SK-N-SH (cell line): ENCODE measurements at regions not wholly inside any gene's neighbourhood (a gene's known extent, or its start where the extent isn't known, plus 50 kb on each side); places are given as distances from the start of the nearest gene placed in this dataset.

Source experiments
- CTCF ChIA-PET: fragments of 300-600, 350-600 bp; formaldehyde crosslinking; extraction: SDS; loops from one replicate; lab custom pipeline; 2021; lab: Yijun Ruan, JAX
- POLR2A ChIA-PET: fragments of 350-600 bp; sonication (Branson Sonifier 250); formaldehyde crosslinking; extraction: SDS; loops from one replicate; lab custom pipeline; 2020; ENCODE audit warnings: antibody characterized with exemption, inconsistent platforms; lab: Yijun Ruan, JAX
- DNase-seq: peaks from one replicate; pipeline ENCODE4 v3.0.0; 2012
- H2AFZ ChIP-seq: fragments of 200-600 bp; sonication (generic); 2 replicates; pipeline ENCODE4 v1.8.1; 2016; ENCODE audit warnings: antibody characterized with exemption, mild to moderate bottlenecking, low read depth
- H3F3A ChIP-seq: fragments of 200-600 bp; sonication (generic); replicated peaks from 2 replicates; pipeline ENCODE3; 2016; ENCODE audit warnings: antibody characterized with exemption, mild to moderate bottlenecking; ENCODE audit not compliant: insufficient read depth
- H3K27ac ChIP-seq, 2 experiments: fragments of 200-500 bp in 1 of 2; fragments of 200-600 bp in 1 of 2; sonication (Bioruptor generic) in 1 of 2; sonication (generic), shearing (Covaris generic) in 1 of 2; 2 replicates each; pipeline versions ENCODE4 v1.5.1 to v1.6.1; 2014 to 2016; ENCODE audit warnings: low read depth in 2 of 2, inconsistent platforms in 1 of 2, low read length in 1 of 2, mild to moderate bottlenecking in 1 of 2, mixed read lengths in 1 of 2
- H3K27me3 ChIP-seq: fragments of 200-600 bp; sonication (generic), shearing (Covaris generic); 2 replicates; pipeline ENCODE4 v1.6.1; 2016; ENCODE audit warnings: mixed run types; ENCODE audit not compliant: insufficient read depth
- H3K36me3 ChIP-seq, 2 experiments: fragments of 200-500 bp in 1 of 2; fragments of 200-600 bp in 1 of 2; sonication (Bioruptor generic) in 1 of 2; sonication (generic) in 1 of 2; replicated peaks in 1 of 2; 2 replicates each; pipeline versions ENCODE3 to v1.5.1; 2014 to 2016; ENCODE audit warnings: low read length in 1 of 2, mild to moderate bottlenecking in 1 of 2; ENCODE audit not compliant: insufficient read depth in 2 of 2, control insufficient read depth in 1 of 2
- H3K4me1 ChIP-seq, 2 experiments: fragments of 200-500 bp in 1 of 2; fragments of 200-600 bp in 1 of 2; sonication (Bioruptor generic) in 1 of 2; sonication (generic), shearing (Covaris generic) in 1 of 2; 2 replicates each; pipeline versions ENCODE4 v1.5.1 to v1.6.1; 2014 to 2016; ENCODE audit warnings: low read depth in 1 of 2, low read length in 1 of 2, mixed run types in 1 of 2; ENCODE audit not compliant: insufficient read depth in 2 of 2, control insufficient read depth in 1 of 2
- H3K4me2 ChIP-seq: fragments of 200-600 bp; sonication (generic), shearing (Covaris generic); 2 replicates; pipeline ENCODE4 v1.6.1; 2017; ENCODE audit warnings: mixed run types
- H3K4me3 ChIP-seq, 2 experiments: fragments of 200-500 bp in 1 of 2; fragments of 200-600 bp in 1 of 2; sonication (Bioruptor generic) in 1 of 2; sonication (generic), shearing (Covaris generic) in 1 of 2; 2 replicates each; pipeline versions ENCODE4 v1.5.1 to v1.8.1; 2014 to 2016; ENCODE audit warnings: low read depth in 2 of 2, inconsistent platforms in 1 of 2, low read length in 1 of 2, mild to moderate bottlenecking in 1 of 2, mixed read lengths in 1 of 2, moderate library complexity in 1 of 2
- H3K79me2 ChIP-seq: fragments of 200-600 bp; sonication (generic); 2 replicates; pipeline ENCODE4 v1.8.1; 2017; ENCODE audit warnings: mild to moderate bottlenecking; ENCODE audit not compliant: insufficient read depth
- H3K9ac ChIP-seq: fragments of 200-600 bp; sonication (generic); 2 replicates; pipeline ENCODE4 v1.6.1; 2017; ENCODE audit warnings: mixed run types
- H3K9me2 ChIP-seq: fragments of 200-600 bp; sonication (generic); 2 replicates; pipeline ENCODE4 v1.6.1; 2017; ENCODE audit warnings: mixed run types
- H3K9me3 ChIP-seq: fragments of 200-600 bp; sonication (generic); 2 replicates; pipeline ENCODE4 v1.6.1; 2017; ENCODE audit warnings: mixed run types, mild to moderate bottlenecking, moderate library complexity
- H4K20me1 ChIP-seq: fragments of 200-600 bp; sonication (generic); 2 replicates; pipeline ENCODE4 v1.6.1; 2017; ENCODE audit warnings: mild to moderate bottlenecking, mixed run types; ENCODE audit not compliant: insufficient read depth
- CHD2 ChIP-seq: fragments of 150-350 bp; IDR thresholded peaks from 2 replicates; pipeline ENCODE4 v1.6.1; 2018; ENCODE audit warnings: low read length; ENCODE audit not compliant: partially characterized antibody
- ELF1 ChIP-seq: IDR thresholded peaks from 2 replicates; pipeline ENCODE4 v1.4.0; 2012
- FOXM1 ChIP-seq: IDR thresholded peaks from 2 replicates; pipeline ENCODE4 v1.4.0; 2012; ENCODE audit warnings: low read depth, mild to moderate bottlenecking
- GATA2 ChIP-seq: sonication (generic); formaldehyde crosslinking; IDR thresholded peaks from 2 replicates; pipeline ENCODE4 v1.5.0; 2020; ENCODE audit warnings: mild to moderate bottlenecking, missing genetic modification reagents
- NFIC ChIP-seq: IDR thresholded peaks from 2 replicates; pipeline ENCODE4 v1.4.0; 2012; ENCODE audit warnings: borderline replicate concordance
- NRF1 ChIP-seq: IDR thresholded peaks from 2 replicates; pipeline ENCODE4 v1.6.1; 2012; ENCODE audit warnings: low read depth, mild to moderate bottlenecking, low read length
- RAD21 ChIP-seq: IDR thresholded peaks from 2 replicates; pipeline ENCODE4 v1.6.1; 2012; ENCODE audit warnings: mild to moderate bottlenecking, low read length
- RCOR1 ChIP-seq: fragments of 150-350 bp; IDR thresholded peaks from 2 replicates; pipeline ENCODE4 v1.6.1; 2017; ENCODE audit warnings: antibody characterized with exemption, low read length
- SIN3A ChIP-seq: IDR thresholded peaks from 2 replicates; pipeline ENCODE4 v1.6.1; 2012; ENCODE audit warnings: low read depth, mild to moderate bottlenecking, low read length, moderate library complexity, borderline replicate concordance
- TCF12 ChIP-seq: IDR thresholded peaks from 2 replicates; pipeline ENCODE4 v1.4.0; 2012
- YY1 ChIP-seq: IDR thresholded peaks from 2 replicates; pipeline ENCODE4 v1.4.0; 2012; ENCODE audit warnings: low read depth, mild to moderate bottlenecking
- WGBS: methylation state at CpG from one replicate; pipeline ENCODE4 v1.1.6; 2017; ENCODE audit warnings: low lambda C conversion rate; 5-methylcytosine and 5-hydroxymethylcytosine counted together
- TF ChIP-seq, protein P1 (sequence below): IDR thresholded peaks from 2 replicates; pipeline ENCODE4; 2012
- TF ChIP-seq, protein P2 (sequence below): fragments of 150-350 bp; IDR thresholded peaks from 2 replicates; pipeline ENCODE4 v1.6.1; 2017; ENCODE audit warnings: antibody characterized with exemption, low read length, low read depth, borderline replicate concordance
- TF ChIP-seq, protein P3 (sequence below): fragments of 200-600 bp; sonication (generic); IDR thresholded peaks from 2 replicates; pipeline ENCODE4 v1.6.1; 2017; ENCODE audit warnings: antibody characterized with exemption, mild to moderate bottlenecking, moderate library complexity

DNA sequence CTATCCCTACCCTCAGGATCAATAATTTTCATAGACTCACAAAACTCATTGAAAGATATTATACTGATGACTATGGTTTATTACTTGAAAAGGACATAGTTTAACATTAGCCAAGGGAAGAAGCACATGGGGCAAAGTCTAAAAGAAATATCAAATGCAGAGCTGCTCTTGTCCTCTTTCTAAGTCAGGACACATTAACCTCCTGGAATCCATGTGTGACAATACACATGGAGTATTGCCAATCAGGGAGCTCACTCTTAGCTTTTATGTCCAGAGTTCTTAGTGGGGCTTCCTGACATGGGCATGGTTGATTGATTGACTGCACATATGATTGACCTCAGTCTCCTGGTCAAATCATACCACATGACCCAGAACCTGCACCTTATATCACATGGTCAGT is 165.5 kb upstream of the COX7C start:
- H3K4me3 ChIP-seq = no peak overlapping the region
- no peak overlapping the region for H3K9ac ChIP-seq
- H3K9me3 ChIP-seq = no peaks in the 10 kb centered on the region
- H3K9me2 ChIP-seq = no peaks in the 10 kb centered on the region
- H3K27ac ChIP-seq = no peak overlapping the region
- POLR2A ChIA-PET = no interaction called here
- no peak overlapping the region for H3K4me2 ChIP-seq
- H4K20me1 ChIP-seq = no peaks in the 10 kb centered on the region
- H3K79me2 ChIP-seq = no peaks in the 10 kb centered on the region
- H3K4me1 ChIP-seq = no peaks in the 10 kb centered on the region
- TF ChIP-seq NRF1 (no peak), NFIC (no peak), FOXM1 (no peak), RAD21 (no peak)
- TF ChIP-seq, protein P1, sequence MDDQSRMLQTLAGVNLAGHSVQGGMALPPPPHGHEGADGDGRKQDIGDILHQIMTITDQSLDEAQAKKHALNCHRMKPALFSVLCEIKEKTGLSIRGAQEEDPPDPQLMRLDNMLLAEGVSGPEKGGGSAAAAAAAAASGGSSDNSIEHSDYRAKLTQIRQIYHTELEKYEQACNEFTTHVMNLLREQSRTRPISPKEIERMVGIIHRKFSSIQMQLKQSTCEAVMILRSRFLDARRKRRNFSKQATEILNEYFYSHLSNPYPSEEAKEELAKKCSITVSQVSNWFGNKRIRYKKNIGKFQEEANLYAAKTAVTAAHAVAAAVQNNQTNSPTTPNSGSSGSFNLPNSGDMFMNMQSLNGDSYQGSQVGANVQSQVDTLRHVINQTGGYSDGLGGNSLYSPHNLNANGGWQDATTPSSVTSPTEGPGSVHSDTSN = no peak
- TF ChIP-seq, protein P2, sequence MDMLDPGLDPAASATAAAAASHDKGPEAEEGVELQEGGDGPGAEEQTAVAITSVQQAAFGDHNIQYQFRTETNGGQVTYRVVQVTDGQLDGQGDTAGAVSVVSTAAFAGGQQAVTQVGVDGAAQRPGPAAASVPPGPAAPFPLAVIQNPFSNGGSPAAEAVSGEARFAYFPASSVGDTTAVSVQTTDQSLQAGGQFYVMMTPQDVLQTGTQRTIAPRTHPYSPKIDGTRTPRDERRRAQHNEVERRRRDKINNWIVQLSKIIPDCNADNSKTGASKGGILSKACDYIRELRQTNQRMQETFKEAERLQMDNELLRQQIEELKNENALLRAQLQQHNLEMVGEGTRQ = no peak
- DNase-seq = no peak
- H3F3A ChIP-seq = no peaks in the 10 kb centered on the region
- CTCF ChIA-PET = no interaction called here
- no peaks in the 10 kb centered on the region for H3K36me3 ChIP-seq
- no peak overlapping the region for H2AFZ ChIP-seq
- H3K27me3 ChIP-seq = no peaks in the 10 kb centered on the region; the same call in 1 of the 2 replicates

- CTCF ChIA-PET = no interaction called here
- WGBS = 36% methylated on average over 15 of the region's 16 CpGs
Measured at GRCh38 chr5:86460519-86460918, 157.2 kb upstream of the COX7C start.

More at GRCh38 chr5:86460519-86460918, 157.2 kb upstream of the COX7C start:
- H3K27ac ChIP-seq = no peak overlapping the region
- DNase-seq = no peak
- no peaks in the 10 kb centered on the region for H3K9me3 ChIP-seq
- TF ChIP-seq SIN3A (no peak), GATA2 (CRISPR knock-in tag) (no peak), RCOR1 (no peak), TCF12 (no peak), ELF1 (no peak), YY1 (no peak), CHD2 (no peak), NFIC (no peak), FOXM1 (no peak)
- TF ChIP-seq, protein P3, sequence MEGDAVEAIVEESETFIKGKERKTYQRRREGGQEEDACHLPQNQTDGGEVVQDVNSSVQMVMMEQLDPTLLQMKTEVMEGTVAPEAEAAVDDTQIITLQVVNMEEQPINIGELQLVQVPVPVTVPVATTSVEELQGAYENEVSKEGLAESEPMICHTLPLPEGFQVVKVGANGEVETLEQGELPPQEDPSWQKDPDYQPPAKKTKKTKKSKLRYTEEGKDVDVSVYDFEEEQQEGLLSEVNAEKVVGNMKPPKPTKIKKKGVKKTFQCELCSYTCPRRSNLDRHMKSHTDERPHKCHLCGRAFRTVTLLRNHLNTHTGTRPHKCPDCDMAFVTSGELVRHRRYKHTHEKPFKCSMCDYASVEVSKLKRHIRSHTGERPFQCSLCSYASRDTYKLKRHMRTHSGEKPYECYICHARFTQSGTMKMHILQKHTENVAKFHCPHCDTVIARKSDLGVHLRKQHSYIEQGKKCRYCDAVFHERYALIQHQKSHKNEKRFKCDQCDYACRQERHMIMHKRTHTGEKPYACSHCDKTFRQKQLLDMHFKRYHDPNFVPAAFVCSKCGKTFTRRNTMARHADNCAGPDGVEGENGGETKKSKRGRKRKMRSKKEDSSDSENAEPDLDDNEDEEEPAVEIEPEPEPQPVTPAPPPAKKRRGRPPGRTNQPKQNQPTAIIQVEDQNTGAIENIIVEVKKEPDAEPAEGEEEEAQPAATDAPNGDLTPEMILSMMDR = no peak
- TF ChIP-seq, protein P2 = no peak
- TF ChIP-seq, protein P1 = no peak
- H3K79me2 ChIP-seq = no peaks in the 10 kb centered on the region
- no peaks in the 10 kb centered on the region for H4K20me1 ChIP-seq
- no peak overlapping the region for H3K9ac ChIP-seq
- H3K9me2 ChIP-seq = no peaks in the 10 kb centered on the region
- no peaks in the 10 kb centered on the region for H3K4me1 ChIP-seq
- H3K4me3 ChIP-seq = no peak overlapping the region
- POLR2A ChIA-PET = no interaction called here
- H3F3A ChIP-seq = no peaks in the 10 kb centered on the region
- no peaks in the 10 kb centered on the region for H3K27me3 ChIP-seq
- H3K36me3 ChIP-seq = no peaks in the 10 kb centered on the region
- no peak overlapping the region for H3K4me2 ChIP-seq
- H2AFZ ChIP-seq = no peak overlapping the region; the same call in 1 of the 2 replicates
